Medulla oblongata (tissue), 1 donor: ENCODE measurements at regions not wholly inside any gene's neighbourhood (a gene's known extent, or its start where the extent isn't known, plus 50 kb on each side); places are given as distances from the start of the nearest gene placed in this dataset.
A peak's percentile ranks its signal among the peaks of the same experiment; 100 is the strongest.
"Not testable (repeated sequence)": the region's sequence is repeated elsewhere in the genome, so short reads cannot be mapped to it uniquely, and the experiment has no call there.

Experiments used
- DNase-seq: peaks from one replicate; pipeline ENCODE4 v3.0.0-alpha.2; 2015; ENCODE audit errors: extremely low spot score

DNA sequence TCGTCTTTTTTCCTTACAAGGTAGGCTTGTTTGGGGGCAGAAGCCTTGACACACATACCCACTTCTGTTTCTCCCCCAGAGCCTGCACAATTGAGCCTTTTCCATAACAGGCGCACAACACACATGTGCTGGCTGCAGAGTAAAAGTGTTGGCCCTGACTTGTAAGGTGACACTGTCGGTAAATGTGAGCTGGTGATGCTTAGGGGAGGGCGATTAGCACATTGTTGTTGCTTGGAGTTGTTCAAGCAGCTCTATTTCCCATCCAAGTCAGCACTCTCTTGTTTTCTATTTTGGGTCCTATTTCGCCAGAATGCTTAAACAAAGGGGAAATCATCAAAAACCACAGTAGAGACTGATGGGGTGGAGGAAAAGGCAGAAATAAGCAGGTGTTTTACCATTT, 51.9 kb upstream of the PTPRJ start:
- peak; percentile 62 for DNase-seq

DNA sequence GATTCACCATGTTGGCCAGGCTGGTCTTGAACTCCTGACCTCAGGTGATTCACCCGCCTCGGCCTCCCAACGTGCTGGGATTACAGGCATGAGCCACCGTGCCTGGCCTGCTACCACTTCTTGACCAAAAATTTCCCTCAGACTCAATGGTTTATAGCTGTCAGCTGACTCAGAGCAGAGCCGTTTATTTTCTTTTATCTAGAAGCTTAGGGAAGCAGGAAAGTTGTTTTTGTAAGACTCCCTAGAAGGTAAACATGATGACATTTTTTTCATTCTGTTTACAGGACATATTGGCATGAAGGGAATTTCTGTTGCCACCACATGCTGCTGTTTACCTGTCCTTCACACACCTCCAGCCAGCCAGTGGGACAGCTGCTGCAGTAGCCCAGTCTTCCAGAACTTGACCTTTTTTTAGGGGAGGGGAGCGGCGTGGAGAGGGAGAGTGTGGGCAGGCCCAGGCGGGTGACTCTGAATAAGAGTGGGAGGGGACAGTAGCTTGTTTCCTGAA, 56.1 kb upstream of the PTPRJ start:
- no peak for DNase-seq

DNA sequence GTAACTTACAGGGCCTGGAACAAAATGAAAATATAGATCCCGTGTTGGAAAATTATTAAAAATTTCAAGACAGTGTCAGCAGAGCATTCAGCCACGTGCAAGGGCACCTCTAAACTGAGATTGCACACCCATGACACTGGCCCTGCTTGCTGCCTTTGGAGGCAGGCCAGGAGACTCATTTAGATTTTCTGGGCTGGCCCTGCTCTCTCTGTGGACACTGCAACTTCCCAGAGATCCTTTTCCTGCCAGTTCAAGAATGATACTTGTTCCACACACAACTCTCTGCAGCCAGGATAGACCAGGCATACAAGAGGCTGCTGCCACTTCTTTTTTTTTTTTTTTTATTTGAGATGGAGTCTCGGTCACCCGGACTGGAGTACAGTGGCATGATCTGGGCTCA, 56.7 kb upstream of the PTPRJ start:
- DNase-seq, result peak; percentile 30

DNA sequence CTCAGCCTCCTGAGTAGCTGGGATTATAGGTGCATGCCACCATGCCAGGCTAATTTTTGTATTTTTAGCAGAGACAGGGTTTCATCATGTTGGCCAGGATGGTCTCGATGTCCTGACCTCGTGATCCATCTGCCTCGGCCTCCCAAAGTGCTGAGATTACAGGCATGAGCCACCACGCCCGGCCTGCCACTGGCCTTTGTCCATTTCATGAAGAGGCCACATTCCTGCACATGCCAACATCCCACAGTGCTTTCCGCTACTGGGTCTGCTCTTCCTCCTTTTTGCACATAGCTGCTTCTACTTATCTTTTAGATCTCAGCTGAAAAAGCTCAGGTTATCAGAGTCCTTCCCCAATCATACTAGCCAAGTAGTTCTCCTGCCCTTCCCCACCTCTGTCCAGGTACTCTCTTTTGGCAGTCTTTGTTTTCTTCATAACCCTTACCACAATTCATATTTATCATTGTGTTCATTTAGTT, 59.2 kb upstream of the PTPRJ start:
- not testable (repeated sequence) for DNase-seq

DNA sequence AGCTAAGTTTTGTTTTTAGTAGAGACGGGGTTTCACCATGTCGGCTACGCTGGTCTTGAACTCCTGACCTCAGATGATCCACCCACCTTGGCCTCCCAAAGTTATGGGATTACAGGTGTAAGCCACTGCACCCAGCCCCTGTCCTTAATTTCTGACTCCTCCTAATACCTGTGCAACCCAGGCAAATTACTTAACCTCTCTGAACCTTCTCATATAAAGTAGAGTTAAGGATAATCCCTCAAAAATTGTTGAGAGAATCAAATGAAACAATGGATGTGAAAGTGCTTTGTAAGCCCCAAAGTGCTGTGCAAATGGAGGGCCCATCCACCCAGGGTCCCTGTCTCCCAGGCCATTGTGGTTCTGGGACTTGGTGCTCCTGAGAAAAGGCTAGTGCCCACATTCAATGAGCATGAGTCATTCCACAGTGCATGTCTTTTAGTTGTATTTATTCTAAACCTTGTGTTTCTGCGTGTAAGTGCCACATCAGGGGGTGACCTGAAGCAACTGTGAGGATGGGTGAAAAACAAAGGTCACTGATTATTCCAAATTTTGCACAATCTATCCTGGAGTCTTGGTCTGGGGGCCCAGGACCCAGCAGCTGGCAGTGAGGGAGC, 61.4 kb upstream of the PTPRJ start:
- no peak for DNase-seq

DNA sequence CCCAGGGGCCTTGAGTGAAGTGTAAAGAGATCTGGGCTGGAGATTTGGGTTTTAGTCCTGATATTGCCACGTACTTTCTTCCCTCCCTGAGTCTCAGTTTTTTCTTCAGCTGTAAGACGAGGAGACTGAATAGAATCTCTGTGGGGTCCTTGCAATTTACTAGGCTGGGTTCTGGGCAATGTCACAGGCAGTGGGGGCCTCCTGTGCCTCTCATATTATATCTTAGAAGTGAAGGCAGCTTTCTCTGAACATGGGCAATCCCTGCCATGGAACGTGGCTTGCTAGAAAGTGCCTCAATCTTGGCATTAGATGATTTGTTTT, 62.0 kb upstream of the PTPRJ start:
- DNase-seq, result no peak

DNA sequence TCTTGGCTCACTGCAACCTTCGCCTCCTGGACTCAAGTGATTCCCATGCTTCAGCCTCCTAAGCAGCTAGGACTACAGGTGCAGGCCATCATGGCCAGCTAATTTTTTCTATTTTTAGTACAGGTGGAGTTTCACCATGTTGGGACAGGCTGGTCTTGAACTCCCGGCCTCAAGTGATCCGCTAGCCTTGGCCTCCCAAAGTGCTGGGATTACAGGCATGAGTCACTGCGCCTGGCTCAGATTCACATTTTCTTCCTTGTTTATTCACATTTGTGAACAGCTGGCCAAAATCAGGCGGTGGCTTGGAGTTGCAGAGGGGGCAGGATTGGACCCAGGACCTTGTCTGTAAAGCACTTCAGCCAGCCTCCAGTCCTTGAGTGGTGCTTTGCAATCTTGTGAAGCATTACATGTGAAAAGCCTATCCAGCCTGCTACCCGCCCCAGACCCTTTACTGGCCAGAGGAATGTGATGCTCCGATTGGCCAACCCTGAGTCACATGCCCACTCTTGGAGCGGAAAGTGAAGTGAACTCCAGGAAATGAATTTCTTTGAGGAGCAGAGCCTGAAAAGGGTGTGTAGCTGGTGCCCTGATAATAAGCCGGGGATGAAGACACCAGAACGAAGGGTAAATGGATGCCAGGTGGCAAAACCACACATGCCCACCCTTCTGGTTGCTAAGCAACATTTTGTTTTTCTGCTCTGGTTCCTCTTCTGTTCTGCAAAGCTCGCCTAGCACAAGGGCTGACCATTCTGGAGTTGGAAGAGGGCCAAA, 62.6 kb upstream of the PTPRJ start:
- DNase-seq, result peak; percentile 64

DNA sequence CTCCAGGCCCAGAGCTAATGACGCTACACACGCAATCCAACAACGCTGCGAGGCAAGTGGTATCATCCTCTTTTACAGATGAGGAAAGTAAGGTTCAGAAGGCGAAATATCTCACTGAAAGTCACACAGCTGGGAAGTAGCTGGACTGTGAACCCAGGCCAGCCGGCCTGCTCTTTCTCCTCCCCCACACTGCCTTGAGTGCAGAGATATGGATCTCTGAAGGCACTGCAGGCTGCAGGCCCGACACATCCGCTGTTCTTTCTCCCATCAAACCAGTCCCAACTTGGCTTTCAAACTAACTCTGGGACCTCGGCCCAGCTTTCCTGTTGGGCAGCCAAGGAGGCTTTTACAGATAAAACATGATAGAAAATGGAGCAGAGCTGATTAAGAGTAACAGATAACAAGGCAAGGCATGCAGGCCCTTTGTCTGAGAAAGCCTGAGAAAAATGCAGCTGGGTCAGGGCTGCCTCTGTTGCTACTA, 64.0 kb upstream of the PTPRJ start:
- no peak for DNase-seq

DNA sequence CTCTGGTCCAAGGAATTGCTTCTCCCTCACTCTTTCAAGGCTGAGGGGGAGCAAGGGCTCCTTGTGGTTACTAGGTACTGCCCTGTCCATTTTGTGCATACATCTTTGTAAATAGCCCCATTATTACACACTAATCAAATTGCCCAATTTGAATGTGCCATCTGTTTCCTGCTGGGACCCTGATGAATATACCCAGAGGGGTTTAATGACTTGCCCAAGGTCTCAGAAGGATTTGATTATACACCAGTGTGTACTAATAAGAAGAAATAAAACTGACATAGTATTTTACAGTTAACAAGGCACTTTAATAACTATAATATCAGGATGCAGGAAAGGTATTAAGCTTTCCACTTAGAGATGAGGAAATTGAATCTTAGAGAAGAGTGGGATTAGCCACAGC, 64.6 kb upstream of the PTPRJ start:
- DNase-seq, result no peak

DNA sequence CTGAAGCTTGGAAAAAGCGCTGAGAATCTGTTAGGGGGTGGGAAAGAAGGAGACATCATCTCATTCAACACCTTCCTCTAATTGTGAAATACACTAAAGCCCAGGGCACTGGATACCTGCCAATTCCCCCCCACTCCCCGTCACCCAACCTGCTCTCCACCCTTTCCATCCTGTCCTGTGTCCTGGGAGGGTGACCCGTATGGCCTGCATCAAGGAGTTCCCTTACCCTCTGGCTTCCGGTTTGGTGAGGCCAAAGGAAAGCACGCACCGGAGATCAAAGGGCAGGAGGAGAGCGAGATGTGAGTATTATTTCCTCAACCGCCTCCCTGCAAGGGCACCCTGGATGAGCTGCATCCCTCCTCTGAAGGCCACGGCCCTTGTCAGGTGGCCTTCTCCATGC, 65.0 kb upstream of the PTPRJ start:
- DNase-seq, result no peak

DNA sequence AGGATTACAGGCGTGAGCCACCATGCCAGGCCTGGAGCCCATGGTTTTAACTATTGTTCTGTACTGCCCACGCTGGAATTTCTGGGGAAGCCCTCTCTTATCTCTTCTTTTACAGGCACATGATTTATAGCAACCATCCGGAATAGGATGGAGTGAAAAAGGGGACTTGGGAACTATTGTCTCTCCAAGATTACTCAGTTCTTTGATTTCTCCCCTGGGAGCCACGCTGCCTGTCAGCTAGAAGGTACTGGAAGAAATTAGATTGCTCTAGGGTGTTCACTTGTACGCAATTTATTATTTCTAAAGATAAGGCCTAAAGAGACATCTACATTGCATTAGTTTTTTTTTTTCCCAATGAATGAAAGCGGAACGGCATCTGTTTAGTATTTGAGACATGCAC, 65.6 kb upstream of the PTPRJ start:
- no peak for DNase-seq

DNA sequence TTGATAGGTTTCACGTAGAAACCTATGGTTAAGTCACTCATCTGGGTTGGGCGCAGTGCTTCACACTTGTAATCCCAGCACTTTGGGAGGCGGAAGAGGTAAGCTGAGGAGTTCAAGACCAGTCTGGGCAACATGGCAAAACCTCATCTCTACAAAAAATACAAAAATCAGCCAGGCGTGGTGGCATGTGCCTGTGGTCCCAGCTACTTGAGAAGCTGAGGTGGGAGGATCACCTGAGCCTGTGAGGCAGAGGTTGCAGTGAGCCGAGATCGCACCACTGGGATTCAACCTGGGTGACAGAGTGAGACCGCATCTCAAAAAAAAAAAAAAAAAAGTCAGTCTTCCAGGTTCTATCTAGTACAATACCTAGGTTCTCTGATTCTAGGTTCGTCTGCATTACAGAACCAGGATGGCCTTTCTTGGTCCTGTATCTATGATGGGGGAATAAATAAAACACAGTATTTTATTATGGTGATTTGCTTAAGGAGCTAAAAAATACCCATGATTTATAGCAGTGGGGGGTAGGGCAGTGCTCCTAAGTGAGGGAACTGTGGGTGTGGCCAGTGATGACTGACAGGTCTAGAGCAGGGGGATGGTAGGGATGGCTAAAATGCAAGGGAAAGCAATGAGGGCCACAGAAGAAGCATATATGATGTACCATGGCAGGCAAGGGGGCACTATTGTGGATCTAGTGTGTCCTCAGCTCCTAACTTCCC, 65.5 kb upstream of the NUP160 start:
- no peak for DNase-seq

DNA sequence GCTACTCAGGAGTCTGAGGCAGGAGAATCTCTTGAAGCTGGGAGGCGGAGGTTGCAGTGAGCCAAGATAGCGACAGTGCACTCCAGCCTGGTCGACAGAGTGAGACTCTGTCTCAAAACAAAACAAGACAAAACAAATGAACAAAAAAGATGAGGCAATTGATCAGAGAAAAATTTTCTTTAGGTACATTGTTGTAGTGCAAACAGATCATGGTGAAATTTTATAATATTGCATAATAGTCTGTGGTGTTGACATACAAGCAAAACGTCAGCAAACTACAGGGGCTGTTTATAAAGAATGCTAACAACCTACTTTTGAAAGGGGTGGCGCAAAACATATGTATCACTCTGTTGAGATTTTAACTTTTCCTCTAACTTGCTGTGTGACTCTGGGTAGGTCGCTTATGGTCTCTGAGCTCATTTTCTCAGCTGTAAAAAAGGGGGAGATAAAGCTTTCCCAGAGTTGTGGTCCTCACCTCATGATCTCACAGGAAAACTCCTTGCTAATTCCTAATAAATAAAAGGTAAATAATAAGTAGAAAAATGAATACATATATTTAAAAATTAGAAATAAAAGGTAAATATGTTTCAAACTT, 64.8 kb upstream of the NUP160 start:
- no peak for DNase-seq

DNA sequence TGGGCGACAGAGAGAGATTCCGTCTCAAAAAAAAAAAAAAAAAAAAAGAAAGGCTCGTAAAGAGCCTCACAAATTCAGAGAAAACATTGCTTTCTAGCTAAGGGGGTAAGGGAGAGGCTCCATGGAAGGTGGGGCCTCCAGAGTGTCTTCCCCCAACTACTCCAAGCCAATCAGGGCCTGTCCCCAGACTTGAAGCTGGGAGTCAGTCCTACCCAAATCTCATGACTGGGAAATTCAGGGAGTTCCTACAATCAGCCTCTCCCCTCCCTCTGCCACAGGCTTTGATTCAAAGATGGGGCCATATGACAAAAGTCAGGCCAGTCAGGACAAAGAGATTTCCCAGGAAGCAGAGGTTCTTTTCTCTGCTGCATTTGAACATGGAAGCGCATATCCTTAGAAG, 63.0 kb upstream of the NUP160 start:
- no peak for DNase-seq

DNA sequence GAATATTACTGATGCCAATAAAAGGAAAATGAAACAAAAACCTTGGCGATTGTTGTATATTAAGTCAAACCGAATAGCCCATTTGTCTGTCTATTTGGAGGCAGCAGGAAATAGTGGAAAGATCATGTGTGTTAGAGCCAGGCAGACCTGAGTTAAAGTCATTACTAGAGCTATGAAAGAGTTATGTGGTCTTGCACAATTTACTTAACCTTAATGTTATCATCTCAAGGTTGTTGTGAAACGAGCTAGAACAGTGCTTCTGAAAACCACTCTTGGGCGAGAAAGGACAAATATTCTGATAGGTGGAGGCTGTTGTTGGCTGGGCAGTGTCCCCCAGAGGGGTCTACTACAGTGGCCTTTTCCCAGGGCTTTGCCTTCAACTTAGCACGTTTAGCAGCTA, 60.0 kb upstream of the NUP160 start:
- DNase-seq, result no peak

DNA sequence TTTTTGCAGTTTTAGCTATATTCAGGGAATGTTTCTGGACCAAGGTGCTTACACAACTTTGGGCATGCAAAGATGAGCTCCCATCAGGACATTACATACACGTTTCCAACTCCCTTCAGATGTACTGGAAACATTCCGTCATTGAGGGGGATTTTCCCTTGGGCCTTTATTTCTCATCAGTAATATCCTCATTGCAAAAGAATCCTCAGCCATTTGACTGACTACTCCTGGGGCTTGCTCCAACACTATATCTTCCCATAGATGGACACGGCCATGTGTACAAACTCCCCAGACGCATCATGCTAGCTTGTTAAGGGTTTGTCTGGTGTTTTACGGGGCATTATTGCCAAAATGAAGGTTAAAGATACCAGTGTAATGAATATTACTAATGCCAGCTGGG, 59.3 kb upstream of the NUP160 start:
- DNase-seq, result no peak

DNA sequence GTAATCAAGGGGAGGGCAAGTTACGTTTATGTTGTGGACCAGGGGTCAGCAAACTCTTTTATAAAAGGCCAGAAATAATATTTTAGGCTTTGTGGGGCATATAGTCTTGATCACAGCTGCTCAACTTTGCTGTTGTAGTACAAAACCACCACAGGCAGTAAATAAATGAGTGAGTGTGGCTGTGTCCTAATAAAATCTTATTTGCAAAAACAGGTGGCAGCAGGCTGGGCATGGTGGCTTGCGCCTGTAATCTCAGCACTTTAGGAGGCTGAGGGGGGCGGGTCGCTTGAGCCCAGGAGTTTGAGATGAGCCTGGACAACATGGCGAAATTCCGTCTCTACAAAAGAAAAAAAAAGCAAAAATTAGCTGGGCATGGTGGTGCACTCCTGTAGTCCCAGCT, 57.9 kb upstream of the NUP160 start:
- DNase-seq, result no peak

DNA sequence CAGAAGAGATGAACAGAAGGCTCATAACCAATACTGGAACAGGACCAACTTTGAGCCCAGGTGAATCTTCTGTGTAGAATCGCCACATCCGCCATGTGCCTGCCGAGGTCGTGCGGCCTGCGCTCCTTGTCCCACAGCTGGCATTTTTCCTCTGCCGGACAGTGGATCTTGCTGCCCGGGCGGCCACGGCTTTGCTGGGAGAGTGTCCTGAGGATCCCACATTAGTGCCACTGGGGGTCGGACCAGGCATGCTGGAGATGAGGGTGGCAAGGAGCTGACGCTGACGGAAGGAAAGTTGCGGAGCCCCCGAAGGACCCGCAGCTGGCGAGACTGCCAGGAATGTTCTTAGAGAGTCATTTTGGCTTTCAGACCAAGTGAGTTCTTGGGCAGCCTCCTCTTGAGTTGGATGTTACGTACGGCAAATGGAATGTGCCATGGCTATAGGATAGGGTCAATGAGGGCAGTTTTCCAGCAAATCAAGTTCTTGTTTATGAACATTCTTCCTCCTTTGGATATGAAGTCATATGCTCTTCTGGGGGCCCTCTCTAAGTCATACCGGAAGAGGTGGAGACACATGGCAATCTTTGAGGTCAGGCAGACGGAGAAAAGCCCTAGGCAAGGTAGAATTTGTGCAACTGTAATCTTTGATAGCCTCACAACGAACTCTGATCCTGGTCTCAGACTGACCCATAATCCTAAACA, 57.4 kb upstream of the NUP160 start:
- no peak for DNase-seq

DNA sequence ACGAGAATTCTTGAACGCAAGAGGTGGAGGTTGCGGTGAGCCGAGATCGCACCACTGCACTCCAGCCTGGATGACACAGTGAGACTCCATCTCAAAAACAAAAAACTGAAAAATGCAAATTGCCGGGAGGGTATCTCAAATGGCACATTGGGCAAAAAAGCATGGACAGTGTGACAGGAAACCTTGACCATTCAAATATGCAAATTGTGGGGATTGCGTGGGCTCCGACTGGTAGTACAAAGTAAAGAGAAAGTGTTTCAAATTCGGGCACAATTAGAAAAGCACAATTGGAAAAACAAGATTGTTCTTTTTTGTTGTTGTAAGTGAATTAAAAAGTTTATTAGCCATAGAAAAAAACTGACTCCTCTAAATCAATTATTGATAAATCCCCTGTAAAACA, 56.7 kb upstream of the NUP160 start:
- DNase-seq, result no peak

DNA sequence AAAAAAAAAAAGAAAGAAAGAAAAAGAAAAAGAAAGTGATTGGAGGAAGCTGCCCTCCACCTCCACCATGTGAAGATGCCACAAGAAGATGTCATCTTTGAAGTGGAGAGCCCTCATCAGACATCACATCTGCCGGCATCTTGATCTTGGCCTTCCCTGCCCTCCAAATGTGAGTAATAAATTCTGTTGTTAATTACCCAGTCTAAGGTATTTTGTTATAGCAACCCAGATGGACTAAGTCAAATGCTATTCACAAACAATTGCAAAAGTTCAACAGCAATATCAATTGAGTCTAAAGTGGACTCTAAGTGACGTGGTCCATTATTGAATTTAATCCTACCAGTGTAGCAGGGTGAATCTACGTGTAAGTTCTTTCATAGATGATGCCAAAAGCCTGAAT, 55.9 kb upstream of the NUP160 start:
- DNase-seq, result no peak

DNA sequence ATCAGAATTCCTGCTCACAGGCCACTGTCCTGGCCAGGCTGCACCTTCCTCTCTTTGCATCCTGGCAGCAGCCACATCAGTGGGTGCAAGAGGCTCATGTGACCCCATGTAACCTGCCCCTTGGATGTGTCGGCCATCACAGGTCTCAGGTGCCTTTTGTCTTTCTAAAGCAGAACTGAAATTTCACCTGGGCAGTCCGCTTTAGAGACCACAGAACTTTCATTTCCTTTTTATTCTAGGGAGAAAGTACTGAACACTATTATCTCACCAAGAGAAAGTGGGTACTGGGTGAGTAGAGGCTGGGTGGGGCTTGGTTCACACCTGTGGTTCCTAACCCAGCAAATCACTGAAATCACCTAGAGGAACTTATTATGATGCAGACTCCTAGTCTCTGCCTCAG, 51.7 kb upstream of the NUP160 start:
- DNase-seq, result no peak
